Astrocyte (in vitro differentiated cells and primary cell): ENCODE measurements at regions not wholly inside any gene's neighbourhood (a gene's known extent, or its start where the extent isn't known, plus 50 kb on each side); places are given as distances from the start of the nearest gene placed in this dataset.
A peak's percentile ranks its signal among the peaks of the same experiment; 100 is the strongest.

ENCODE experiments used
- DNase-seq: peaks from one replicate; pipeline ENCODE4 v3.0.0-alpha.2; 2010; ENCODE audit warnings: low read depth
- FAIRE-seq: peaks from 2 replicates; lab custom pipeline; 2011; peaks lifted over from hg19 to GRCh38; lab: Jason Lieb, UNC
- H2AFZ ChIP-seq: 2 replicates; pipeline ENCODE4 v1.6.0; 2012; ENCODE audit warnings: low read depth, low read length, inconsistent platforms
- H3K27ac ChIP-seq: 2 replicates; pipeline ENCODE4 v1.5.1; 2011; ENCODE audit warnings: low read depth, low read length, inconsistent platforms
- H3K27me3 ChIP-seq: 2 replicates; pipeline ENCODE4 v1.6.0; 2011; ENCODE audit warnings: low read length, inconsistent platforms; ENCODE audit not compliant: insufficient read depth
- H3K36me3 ChIP-seq: 2 replicates; pipeline ENCODE4 v1.5.1; 2011; ENCODE audit warnings: low read length, inconsistent platforms; ENCODE audit not compliant: insufficient read depth
- H3K4me1 ChIP-seq: 2 replicates; pipeline ENCODE4 v1.5.1; 2011; ENCODE audit warnings: low read length, inconsistent platforms; ENCODE audit not compliant: insufficient read depth
- H3K4me2 ChIP-seq: 2 replicates; pipeline ENCODE4 v1.6.0; 2012; ENCODE audit warnings: low read length, inconsistent platforms
- H3K4me3 ChIP-seq: 2 replicates; pipeline ENCODE4 v1.5.1; 2011; ENCODE audit warnings: low read depth, mild to moderate bottlenecking, low read length, inconsistent platforms; ENCODE audit not compliant: insufficient read depth
- H3K79me2 ChIP-seq: 2 replicates; pipeline ENCODE4 v1.6.0; 2012; ENCODE audit warnings: mild to moderate bottlenecking, low read length, inconsistent platforms; ENCODE audit not compliant: insufficient read depth
- H3K9ac ChIP-seq: 2 replicates; pipeline ENCODE4 v1.6.0; 2012; ENCODE audit warnings: mild to moderate bottlenecking, low read length, inconsistent platforms
- H3K9me3 ChIP-seq: 2 replicates; pipeline ENCODE4 v1.5.1; 2012; ENCODE audit warnings: low read depth, mild to moderate bottlenecking, low read length, inconsistent platforms; ENCODE audit not compliant: insufficient read depth
- H4K20me1 ChIP-seq: 2 replicates; pipeline ENCODE4 v1.6.0; 2012; ENCODE audit warnings: low read length, inconsistent platforms; ENCODE audit not compliant: insufficient read depth
- H3K27ac Mint-ChIP-seq: one replicate; pipeline ENCODE4 v1.8.0; 2021; ENCODE audit warnings: mild to moderate bottlenecking, mixed read lengths; ENCODE audit not compliant: unreplicated experiment
- H3K27me3 Mint-ChIP-seq: one replicate; pipeline ENCODE4 v1.8.0; 2021; ENCODE audit warnings: low read depth, mixed read lengths; ENCODE audit not compliant: unreplicated experiment
- H3K36me3 Mint-ChIP-seq: one replicate; pipeline ENCODE4 v1.8.0; 2021; ENCODE audit warnings: low read depth, mixed read lengths; ENCODE audit not compliant: unreplicated experiment
- H3K4me1 Mint-ChIP-seq: one replicate; pipeline ENCODE4 v1.8.0; 2021; ENCODE audit warnings: low read depth, mixed read lengths; ENCODE audit not compliant: unreplicated experiment
- H3K4me3 Mint-ChIP-seq: one replicate; pipeline ENCODE4 v1.8.0; 2021; ENCODE audit warnings: mild to moderate bottlenecking, moderate library complexity, mixed read lengths; ENCODE audit not compliant: unreplicated experiment
- H3K9me3 Mint-ChIP-seq: one replicate; pipeline ENCODE4 v1.8.0; 2021; ENCODE audit warnings: mild to moderate bottlenecking, mixed read lengths; ENCODE audit not compliant: unreplicated experiment
- EZH2 ChIP-seq: IDR thresholded peaks from 2 replicates; pipeline ENCODE4 v1.6.1; 2012; ENCODE audit warnings: mild to moderate bottlenecking, low read length, inconsistent platforms; ENCODE audit not compliant: insufficient read depth
- TF ChIP-seq, protein P1 (sequence below): IDR thresholded peaks from 2 replicates; pipeline ENCODE4 v1.5.1; 2011; ENCODE audit warnings: low read depth, mild to moderate bottlenecking, inconsistent platforms, low read length, moderate library complexity; ENCODE audit not compliant: insufficient read depth

GRCh38 chr21:35819134-35819533 is 241.2 kb downstream of the SETD4 start:
- Mint-ChIP-seq H3K27ac (no peak overlapping the region), H3K4me1 (peaks cover 4% of the 10 kb centered on the region), H3K4me3 (no peak overlapping the region), H3K9me3 (peaks cover 8% of the 10 kb centered on the region), H3K27me3 (peaks cover 6% of the 10 kb centered on the region), H3K36me3 (no peaks in the 10 kb centered on the region)
- Histone ChIP-seq H3K79me2 (no peaks in the 10 kb centered on the region), H2AFZ (no peak overlapping the region), H3K9ac (no peak overlapping the region), H4K20me1 (no peaks in the 10 kb centered on the region), H3K27ac (no peak overlapping the region), H3K4me2 (no peak overlapping the region), H3K4me3 (no peak overlapping the region), H3K4me1 (no peaks in the 10 kb centered on the region), H3K36me3 (no peaks in the 10 kb centered on the region), H3K9me3 (no peaks in the 10 kb centered on the region), H3K27me3 (no peaks in the 10 kb centered on the region)
- DNase-seq (no peak), FAIRE-seq (no peak)
- TF ChIP-seq EZH2, result no peak
- TF ChIP-seq, protein P1, sequence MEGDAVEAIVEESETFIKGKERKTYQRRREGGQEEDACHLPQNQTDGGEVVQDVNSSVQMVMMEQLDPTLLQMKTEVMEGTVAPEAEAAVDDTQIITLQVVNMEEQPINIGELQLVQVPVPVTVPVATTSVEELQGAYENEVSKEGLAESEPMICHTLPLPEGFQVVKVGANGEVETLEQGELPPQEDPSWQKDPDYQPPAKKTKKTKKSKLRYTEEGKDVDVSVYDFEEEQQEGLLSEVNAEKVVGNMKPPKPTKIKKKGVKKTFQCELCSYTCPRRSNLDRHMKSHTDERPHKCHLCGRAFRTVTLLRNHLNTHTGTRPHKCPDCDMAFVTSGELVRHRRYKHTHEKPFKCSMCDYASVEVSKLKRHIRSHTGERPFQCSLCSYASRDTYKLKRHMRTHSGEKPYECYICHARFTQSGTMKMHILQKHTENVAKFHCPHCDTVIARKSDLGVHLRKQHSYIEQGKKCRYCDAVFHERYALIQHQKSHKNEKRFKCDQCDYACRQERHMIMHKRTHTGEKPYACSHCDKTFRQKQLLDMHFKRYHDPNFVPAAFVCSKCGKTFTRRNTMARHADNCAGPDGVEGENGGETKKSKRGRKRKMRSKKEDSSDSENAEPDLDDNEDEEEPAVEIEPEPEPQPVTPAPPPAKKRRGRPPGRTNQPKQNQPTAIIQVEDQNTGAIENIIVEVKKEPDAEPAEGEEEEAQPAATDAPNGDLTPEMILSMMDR, result no peak

DNA sequence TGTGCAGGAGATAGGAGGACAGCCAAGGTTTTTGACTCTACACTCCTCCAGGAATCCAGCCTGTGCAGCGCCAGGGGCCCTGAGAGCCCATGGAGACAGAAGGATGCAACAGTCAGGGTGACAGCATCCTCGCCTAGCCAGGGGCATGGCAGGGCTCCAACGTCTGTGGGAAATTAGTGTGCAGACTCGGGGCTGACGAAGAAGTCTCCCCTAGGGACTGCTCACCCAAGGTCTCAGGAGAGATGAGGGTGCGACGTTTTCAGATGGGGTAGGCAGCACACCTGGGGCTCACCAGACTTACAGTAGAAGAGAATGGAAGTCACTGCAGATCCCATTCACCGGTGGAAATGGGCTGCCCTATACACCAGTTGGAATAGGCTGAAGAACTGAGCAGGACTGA is 241.7 kb downstream of the SETD4 start:
- Histone ChIP-seq H3K9ac (no peak overlapping the region), H3K36me3 (no peaks in the 10 kb centered on the region), H3K4me2 (no peak overlapping the region), H3K4me1 (no peaks in the 10 kb centered on the region), H4K20me1 (no peaks in the 10 kb centered on the region), H3K4me3 (no peak overlapping the region), H3K79me2 (no peaks in the 10 kb centered on the region), H2AFZ (no peak overlapping the region), H3K27ac (no peak overlapping the region), H3K27me3 (no peaks in the 10 kb centered on the region), H3K9me3 (no peaks in the 10 kb centered on the region)
- peaks cover 6% of the 10 kb centered on the region for H3K27me3 Mint-ChIP-seq
- no peaks in the 10 kb centered on the region for H3K36me3 Mint-ChIP-seq
- TF ChIP-seq, protein P1, result no peak
- TF ChIP-seq EZH2, result no peak
- no peak for DNase-seq
- no peak overlapping the region for H3K4me3 Mint-ChIP-seq
- peaks cover 5% of the 10 kb centered on the region for H3K9me3 Mint-ChIP-seq
- peaks cover 4% of the 10 kb centered on the region for H3K4me1 Mint-ChIP-seq
- H3K27ac Mint-ChIP-seq, result no peak overlapping the region
- no peak for FAIRE-seq

GRCh38 chr21:35814858-35815619 is 245.3 kb downstream of the SETD4 start:
- Mint-ChIP-seq H3K4me1 (peaks cover 4% of the 10 kb centered on the region), H3K9me3 (no peaks in the 10 kb centered on the region), H3K27me3 (peaks cover 6% of the 10 kb centered on the region), H3K36me3 (no peaks in the 10 kb centered on the region), H3K27ac (no peak overlapping the region), H3K4me3 (no peak overlapping the region)
- peak overlapping the region; percentile 49 for H2AFZ ChIP-seq
- TF ChIP-seq, protein P1, result no peak
- TF ChIP-seq EZH2, result no peak
- no peaks in the 10 kb centered on the region for H3K79me2 ChIP-seq
- no peak for DNase-seq
- H3K9me3 ChIP-seq, result no peaks in the 10 kb centered on the region
- no peak overlapping the region for H3K27ac ChIP-seq
- no peak overlapping the region for H3K4me2 ChIP-seq
- FAIRE-seq, result no peak
- H3K36me3 ChIP-seq, result no peaks in the 10 kb centered on the region
- H3K4me3 ChIP-seq, result no peak overlapping the region
- H4K20me1 ChIP-seq, result no peaks in the 10 kb centered on the region
- no peaks in the 10 kb centered on the region for H3K4me1 ChIP-seq
- H3K9ac ChIP-seq, result no peak overlapping the region
- no peaks in the 10 kb centered on the region for H3K27me3 ChIP-seq
